ENCODE measurements at regions not wholly inside any gene's neighbourhood (a gene's known extent, or its start where the extent isn't known, plus 50 kb on each side); places are given as distances from the start of the nearest gene placed in this dataset.

GRCh38 chr1:239303289-239303688 lies 83.1 kb upstream of the CHRM3 start:
- no peak for TF ChIP-seq ARNTL (CRISPR knock-in tag; IDR thresholded peaks at IDR 0.05)
- no peak for TF ChIP-seq KDM5B (CRISPR knock-in tag; IDR thresholded peaks at IDR 0.05; ENCODE audit: borderline replicate concordance)
- TF ChIP-seq CEBPZ (IDR thresholded peaks at IDR 0.05; ENCODE audit: low read length) = no peak
- TF ChIP-seq NFKBIZ (CRISPR knock-in tag; IDR thresholded peaks at IDR 0.05) = no peak
- no peak for TF ChIP-seq NFE2 (CRISPR knock-in tag; IDR thresholded peaks at IDR 0.05)
- TF ChIP-seq ZNF672 (CRISPR knock-in tag; IDR thresholded peaks at IDR 0.05) = no peak
- no peak for TF ChIP-seq PATZ1 (CRISPR knock-in tag; IDR thresholded peaks at IDR 0.05)
- no peak for TF ChIP-seq GABPA (IDR thresholded peaks at IDR 0.05; ENCODE audit: low read depth, low read length)
- TF ChIP-seq GABPA (CRISPR knock-in tag; IDR thresholded peaks at IDR 0.05; ENCODE audit: low read depth) = no peak
- TF ChIP-seq RFX5 (IDR thresholded peaks at IDR 0.05; ENCODE audit: low read depth, low read length) = no peak
